ENCODE measurements at regions not wholly inside any gene's neighbourhood (a gene's known extent, or its start where the extent isn't known, plus 50 kb on each side); places are given as distances from the start of the nearest gene placed in this dataset.
A peak's percentile ranks its signal among the peaks of the same experiment; 100 is the strongest.
"Not testable (repeated sequence)": the region's sequence is repeated elsewhere in the genome, so short reads cannot be mapped to it uniquely, and the experiment has no call there.

- no peak overlapping the region for H3K4me3 ChIP-seq (ENCODE audit: low read depth, low read length)
- DNase-seq (ENCODE audit: low read depth) = peak; percentile 12
- TF ChIP-seq POLR2A (IDR thresholded peaks at IDR 0.05; ENCODE audit: extremely low read depth, insufficient read length) (no peak), CTCF (IDR thresholded peaks at IDR 0.05; ENCODE audit: low read depth, low read length) (no peak), MYC (IDR thresholded peaks at IDR 0.05; ENCODE audit: low read depth, low read length) (no peak), MAX (IDR thresholded peaks at IDR 0.05; ENCODE audit: low read depth, low read length) (no peak)
Measured at GRCh38 chr9:94490465-94490864, 64.4 kb upstream of the PCAT7 start.

- not testable (repeated sequence) for DNase-seq (ENCODE audit: low read depth); H3K4me3 ChIP-seq (ENCODE audit: low read depth, low read length)
Measured at GRCh38 chr9:94492125-94492524, 62.8 kb upstream of the PCAT7 start.

- TF ChIP-seq CTCF (IDR thresholded peaks at IDR 0.05; ENCODE audit: low read depth, low read length) = no peak
- no peak for TF ChIP-seq MAX (IDR thresholded peaks at IDR 0.05; ENCODE audit: low read depth, low read length)
- TF ChIP-seq MYC (IDR thresholded peaks at IDR 0.05; ENCODE audit: low read depth, low read length) = no peak
- no peak for TF ChIP-seq POLR2A (IDR thresholded peaks at IDR 0.05; ENCODE audit: extremely low read depth, insufficient read length)
Measured at GRCh38 chr9:94498801-94499453, 56.0 kb upstream of the PCAT7 start.

GRCh38 chr9:94504358-94504757, 50.5 kb upstream of the PCAT7 start:
- TF ChIP-seq POLR2A (IDR thresholded peaks at IDR 0.05; ENCODE audit: extremely low read depth, insufficient read length) (no peak), CTCF (IDR thresholded peaks at IDR 0.05; ENCODE audit: low read depth, low read length) (no peak), MYC (IDR thresholded peaks at IDR 0.05; ENCODE audit: low read depth, low read length) (no peak), MAX (IDR thresholded peaks at IDR 0.05; ENCODE audit: low read depth, low read length) (no peak)
- DNase-seq (ENCODE audit: low read depth) = no peak
- H3K4me3 ChIP-seq (ENCODE audit: low read depth, low read length) = no peak overlapping the region

More at GRCh38 chr9:94498801-94499453, 56.0 kb upstream of the PCAT7 start:
- H3K4me3 ChIP-seq (ENCODE audit: low read depth, low read length) = no peak overlapping the region
- no peak for DNase-seq (ENCODE audit: low read depth)

Measured in NB4 (cell line).